Skin epidermis (tissue), 12 donors: ENCODE measurements at regions not wholly inside any gene's neighbourhood (a gene's known extent, or its start where the extent isn't known, plus 50 kb on each side); places are given as distances from the start of the nearest gene placed in this dataset.

Experiments
- H3K27ac ChIP-seq, 21 experiments: fragments of 200-600 bp; sonication (generic) in 11 of 21; one replicate each; pipeline ENCODE4 v1.5.0; 2020; ENCODE audit warnings: mild to moderate bottlenecking in 3 of 21, inconsistent platforms in 2 of 21, moderate library complexity in 2 of 21
- H3K4me3 ChIP-seq, 7 experiments: fragments of 200-600 bp; sonication (generic) in 2 of 7; one replicate each; pipeline ENCODE4 v1.5.0; 2020; ENCODE audit warnings: inconsistent platforms in 2 of 7, mild to moderate bottlenecking in 2 of 7, moderate library complexity in 1 of 7

DNA sequence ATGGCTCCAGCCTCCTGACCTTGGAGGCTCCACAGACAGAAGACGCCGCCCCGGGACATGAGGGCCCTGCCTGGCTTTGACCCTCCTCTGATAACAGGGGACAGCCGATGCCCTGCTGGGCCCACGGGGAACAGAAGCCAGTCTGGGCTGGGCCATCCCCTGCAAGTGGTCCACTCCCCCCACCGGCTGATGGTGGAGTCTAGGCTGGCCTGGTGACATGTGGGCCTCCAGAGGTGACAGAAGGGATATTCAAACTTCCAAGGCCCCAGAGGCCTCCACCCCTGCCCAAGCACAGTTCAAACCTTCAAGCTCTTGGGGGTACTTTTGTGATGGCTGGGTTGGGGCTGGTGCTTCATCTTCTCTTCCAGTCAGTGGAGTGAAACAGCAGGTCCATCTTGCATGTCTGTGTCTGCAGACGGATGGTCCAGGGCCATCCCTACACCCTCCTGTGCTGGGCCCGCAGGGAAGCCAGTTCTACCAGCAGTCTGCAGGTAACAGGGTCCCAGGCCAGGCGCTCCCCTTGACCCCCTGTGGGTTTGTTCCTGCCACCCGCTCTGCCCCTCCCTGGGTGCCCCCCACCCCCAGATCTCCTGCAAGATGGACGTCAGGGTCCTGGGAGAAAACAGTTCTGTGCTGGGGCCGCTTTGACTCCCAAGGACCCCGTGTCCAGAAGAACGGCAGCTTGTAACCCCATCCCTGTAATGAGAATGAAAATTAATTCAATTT, 929.9 kb downstream of the BRD1 start:
- Histone ChIP-seq H3K27ac (no peak overlapping the region), H3K4me3 (no peak overlapping the region)

DNA sequence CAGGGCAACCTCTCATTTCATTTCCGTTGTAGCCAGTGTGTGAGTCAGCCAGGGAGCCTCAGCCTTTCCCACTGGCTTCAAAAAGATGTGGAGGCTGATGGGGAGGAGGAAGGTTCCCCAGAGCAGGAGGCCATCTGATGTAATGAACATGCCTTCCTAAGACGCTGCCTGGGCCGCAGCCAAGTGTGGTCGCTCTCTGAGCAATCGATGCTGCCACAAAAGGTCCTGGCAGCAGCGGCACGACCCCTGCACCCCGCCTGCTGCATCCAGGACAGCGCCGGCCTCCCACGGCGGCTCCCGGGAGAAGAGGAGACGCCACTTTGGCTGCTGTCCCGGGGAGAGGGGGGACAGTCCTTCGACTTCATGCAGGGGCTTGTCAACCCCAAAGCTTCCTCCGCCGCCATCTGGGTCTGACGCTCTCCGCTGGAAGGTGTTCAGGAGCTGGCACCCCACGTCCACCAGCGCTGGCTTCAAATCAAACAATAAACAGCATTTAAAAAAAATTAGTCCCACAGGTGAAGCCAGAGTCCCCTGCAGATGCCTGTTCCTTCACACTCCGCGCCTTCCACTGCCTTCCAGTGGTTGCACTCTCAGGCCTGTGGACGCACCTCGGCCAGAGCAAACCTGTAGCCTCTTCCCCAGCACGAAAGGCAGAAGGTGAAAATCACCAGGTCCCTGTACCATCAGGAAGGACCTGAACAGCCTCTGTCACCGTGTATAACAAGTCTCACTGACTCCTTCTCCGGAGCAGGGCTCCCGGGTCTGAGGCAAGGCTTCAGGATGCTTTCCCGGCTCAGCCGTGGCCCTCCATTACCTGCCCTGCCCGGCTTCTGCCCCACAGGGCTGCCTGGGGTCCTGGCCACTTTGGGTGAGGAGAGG, 930.7 kb downstream of the BRD1 start:
- Histone ChIP-seq H3K27ac (no peak overlapping the region), H3K4me3 (no peak overlapping the region)

- Histone ChIP-seq H3K27ac (no peak overlapping the region), H3K4me3 (no peak overlapping the region)
These were observed 931.6 kb downstream of the BRD1 start for GRCh38 chr22:48895831-48896765.

- H3K27ac ChIP-seq: no peak overlapping the region
These were observed 932.3 kb downstream of the BRD1 start for GRCh38 chr22:48895336-48895735.

DNA sequence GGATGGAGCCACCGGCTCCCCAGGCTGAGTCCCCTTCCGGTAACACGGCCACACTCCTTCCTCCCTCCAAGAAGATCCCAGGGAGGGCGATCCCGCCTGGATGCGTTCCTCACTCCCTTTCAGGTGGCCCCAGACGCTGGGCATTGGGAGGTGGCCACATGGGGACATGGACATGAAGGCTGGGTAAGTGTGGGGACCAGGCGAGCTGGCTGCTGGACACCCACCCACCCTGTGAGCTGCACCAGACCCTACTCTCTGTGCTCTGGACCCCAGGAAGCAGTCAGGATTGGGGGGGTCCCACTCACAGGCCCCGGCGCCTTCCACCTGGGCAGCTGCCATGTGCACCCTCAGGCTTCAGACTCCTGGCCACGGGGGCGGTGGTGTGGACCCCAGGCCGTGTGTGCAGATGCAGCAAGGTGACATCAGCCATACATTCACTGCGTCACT, 932.8 kb downstream of the BRD1 start:
- H3K4me3 ChIP-seq: no peak overlapping the region
- H3K27ac ChIP-seq: no peak overlapping the region

More at GRCh38 chr22:48895336-48895735, 932.3 kb downstream of the BRD1 start:
- no peak overlapping the region for H3K4me3 ChIP-seq

- H3K4me3 ChIP-seq: no peak overlapping the region
- no peak overlapping the region for H3K27ac ChIP-seq
These were observed 933.5 kb downstream of the BRD1 start for GRCh38 chr22:48894064-48894671.

DNA sequence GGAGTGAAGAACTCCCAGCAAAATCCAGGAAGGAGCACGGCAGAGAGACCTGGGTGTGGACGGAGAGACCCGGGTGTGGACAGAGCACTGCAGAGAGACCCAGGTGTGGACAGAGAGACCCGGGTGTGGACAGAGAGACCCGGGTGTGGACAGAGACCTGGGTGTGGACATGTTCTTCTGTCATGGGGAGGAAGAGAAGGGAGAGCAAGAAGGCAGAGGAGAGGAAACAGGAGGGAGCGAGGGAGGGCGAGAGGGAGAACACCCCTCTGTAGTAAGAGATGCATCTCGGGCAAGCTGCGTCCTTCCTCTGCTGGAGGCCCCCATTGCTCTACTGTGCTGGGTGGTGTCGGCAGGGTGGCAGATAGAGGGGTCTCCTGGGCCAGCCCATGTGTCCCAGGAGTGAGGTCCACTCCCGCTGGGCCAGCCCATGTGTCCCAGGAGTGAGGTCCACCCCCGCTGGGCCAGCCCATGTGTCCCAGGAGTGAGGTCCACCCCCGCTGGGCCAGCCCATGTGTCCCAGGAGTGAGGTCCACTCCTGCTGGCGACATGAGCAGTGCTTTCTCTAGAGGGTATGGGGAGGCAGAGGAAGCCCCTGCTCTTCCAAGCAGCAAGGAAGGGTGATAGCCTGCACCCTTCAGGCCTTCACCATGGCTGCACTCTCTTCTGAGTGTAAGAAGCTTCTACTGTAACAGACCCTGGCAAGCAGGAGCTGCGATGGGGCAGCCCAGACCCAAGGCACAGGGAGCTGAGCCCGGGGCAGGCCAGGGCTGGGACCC, 934.2 kb downstream of the BRD1 start:
- H3K27ac ChIP-seq: no peak overlapping the region

GRCh38 chr22:48892578-48893287, 934.9 kb downstream of the BRD1 start:
- no peak overlapping the region for H3K27ac ChIP-seq
- no peak overlapping the region for H3K4me3 ChIP-seq

More for the DNA sequence above, 934.2 kb downstream of the BRD1 start:
- H3K4me3 ChIP-seq: no peak overlapping the region

GRCh38 chr22:48891688-48892577, 935.7 kb downstream of the BRD1 start:
- Histone ChIP-seq H3K4me3 (no peak overlapping the region), H3K27ac (no peak overlapping the region)

DNA sequence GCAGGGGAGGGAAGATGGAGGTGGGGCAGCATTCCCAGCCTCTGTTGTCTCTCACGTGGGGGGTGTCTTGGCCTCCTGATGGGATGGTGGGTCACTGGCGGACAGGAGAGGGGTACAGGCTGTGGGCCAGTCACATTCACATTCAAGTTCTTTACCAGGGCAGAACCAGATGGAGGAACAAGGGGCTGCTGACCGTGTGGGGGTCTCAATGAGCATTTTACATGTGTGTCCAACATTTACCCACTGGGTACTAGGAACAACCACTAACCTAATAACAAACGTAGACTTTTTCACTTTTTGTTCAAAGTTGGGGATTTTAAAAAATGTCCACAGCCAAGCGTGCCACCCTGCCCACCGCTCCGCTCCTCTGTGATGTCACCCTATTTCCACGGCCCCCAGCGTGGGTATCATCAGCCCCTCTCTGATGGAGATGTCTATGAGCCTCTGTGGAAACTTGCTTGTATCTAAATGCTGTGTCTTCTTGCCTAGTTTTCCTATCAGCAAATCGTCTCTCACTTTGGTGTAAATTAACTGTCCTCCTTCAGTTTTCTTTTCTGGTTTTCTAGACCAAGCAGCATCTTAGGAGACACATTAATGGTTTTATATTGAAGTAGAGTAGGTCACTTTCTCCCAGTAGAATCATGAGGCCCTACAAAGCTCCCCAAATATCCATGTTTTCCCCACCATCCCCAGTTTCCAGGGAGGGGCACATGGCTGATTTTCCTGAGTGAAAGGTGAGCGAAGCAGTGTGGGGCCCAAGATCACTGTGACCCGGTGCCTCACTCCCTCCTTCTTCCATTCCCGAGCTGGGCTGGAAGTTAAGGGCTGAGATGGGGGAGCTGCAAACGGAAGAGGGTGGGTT, 936.7 kb downstream of the BRD1 start:
- Histone ChIP-seq H3K27ac (no peak overlapping the region), H3K4me3 (no peak overlapping the region)

DNA sequence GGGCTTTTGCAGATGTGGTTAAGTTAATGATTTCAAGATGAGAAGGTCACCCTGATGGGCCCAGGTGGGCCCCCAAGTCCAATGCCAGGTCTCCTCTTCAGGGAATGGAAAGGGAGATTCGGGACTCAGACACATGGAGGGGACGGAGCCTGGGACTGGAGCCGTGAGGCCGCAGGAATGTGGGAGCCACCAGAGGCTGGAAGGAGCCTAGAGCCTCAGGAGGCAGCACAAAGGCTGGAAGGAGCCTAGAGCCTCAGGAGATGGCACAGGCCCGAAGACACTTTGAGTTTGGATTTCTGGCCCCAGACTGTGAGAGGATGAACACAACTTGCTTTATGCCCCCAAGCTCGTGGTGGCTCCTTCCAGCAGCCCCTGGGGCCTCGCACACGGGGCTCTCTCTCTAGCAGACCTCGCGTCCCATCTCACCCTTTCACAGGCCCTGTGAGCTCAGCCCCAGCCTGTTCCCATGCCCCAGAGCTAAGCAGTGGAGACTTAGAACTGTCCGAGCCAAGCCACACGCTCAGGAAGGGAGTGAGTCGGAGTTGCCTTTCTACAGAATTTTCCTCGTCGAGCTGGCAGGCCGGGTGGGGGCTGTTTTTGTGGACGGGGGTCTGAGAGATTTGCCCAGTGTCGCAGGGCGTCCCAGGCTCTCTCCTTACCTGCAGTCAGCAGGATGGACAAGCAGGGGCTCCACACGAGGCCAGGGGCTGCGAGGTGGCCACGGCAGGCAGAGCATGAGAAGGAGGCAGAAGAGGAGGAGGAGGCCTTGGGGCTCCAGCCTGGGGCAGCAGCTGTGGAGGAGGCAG, 937.6 kb downstream of the BRD1 start:
- no peak overlapping the region for H3K4me3 ChIP-seq
- H3K27ac ChIP-seq: no peak overlapping the region

GRCh38 chr22:48889209-48889830, 938.4 kb downstream of the BRD1 start:
- Histone ChIP-seq H3K27ac (no peak overlapping the region), H3K4me3 (no peak overlapping the region)

GRCh38 chr22:48888466-48889208, 939.0 kb downstream of the BRD1 start:
- Histone ChIP-seq H3K27ac (no peak overlapping the region), H3K4me3 (no peak overlapping the region)
